ENCODE measurements at regions not wholly inside any gene's neighbourhood (a gene's known extent, or its start where the extent isn't known, plus 50 kb on each side); places are given as distances from the start of the nearest gene placed in this dataset.

DNA sequence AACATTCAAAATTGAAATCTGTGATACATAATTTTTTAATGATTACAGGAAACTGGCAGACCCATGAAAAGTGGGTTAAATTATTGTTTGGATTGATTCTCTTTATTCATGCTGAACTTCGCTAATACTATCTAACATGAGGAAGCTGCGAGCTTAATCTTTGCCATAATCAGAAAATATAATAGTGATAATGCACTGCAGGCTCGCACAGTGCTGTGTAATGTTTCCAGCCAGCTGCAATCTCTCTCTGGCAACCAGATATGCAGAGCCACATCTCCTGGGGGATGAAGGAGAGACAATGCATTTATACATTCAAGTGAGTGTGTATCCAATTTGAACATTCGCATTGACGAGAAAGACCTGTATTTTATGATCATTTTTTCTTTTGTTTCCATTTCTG is 669.7 kb upstream of the RGMB start:
- no peak for TF ChIP-seq POLR2A (IDR thresholded peaks at IDR 0.05)
- TF ChIP-seq, protein P1, sequence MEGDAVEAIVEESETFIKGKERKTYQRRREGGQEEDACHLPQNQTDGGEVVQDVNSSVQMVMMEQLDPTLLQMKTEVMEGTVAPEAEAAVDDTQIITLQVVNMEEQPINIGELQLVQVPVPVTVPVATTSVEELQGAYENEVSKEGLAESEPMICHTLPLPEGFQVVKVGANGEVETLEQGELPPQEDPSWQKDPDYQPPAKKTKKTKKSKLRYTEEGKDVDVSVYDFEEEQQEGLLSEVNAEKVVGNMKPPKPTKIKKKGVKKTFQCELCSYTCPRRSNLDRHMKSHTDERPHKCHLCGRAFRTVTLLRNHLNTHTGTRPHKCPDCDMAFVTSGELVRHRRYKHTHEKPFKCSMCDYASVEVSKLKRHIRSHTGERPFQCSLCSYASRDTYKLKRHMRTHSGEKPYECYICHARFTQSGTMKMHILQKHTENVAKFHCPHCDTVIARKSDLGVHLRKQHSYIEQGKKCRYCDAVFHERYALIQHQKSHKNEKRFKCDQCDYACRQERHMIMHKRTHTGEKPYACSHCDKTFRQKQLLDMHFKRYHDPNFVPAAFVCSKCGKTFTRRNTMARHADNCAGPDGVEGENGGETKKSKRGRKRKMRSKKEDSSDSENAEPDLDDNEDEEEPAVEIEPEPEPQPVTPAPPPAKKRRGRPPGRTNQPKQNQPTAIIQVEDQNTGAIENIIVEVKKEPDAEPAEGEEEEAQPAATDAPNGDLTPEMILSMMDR (IDR thresholded peaks at IDR 0.05): no peak
- no peak for TF ChIP-seq POLR2AphosphoS5 (IDR thresholded peaks at IDR 0.05; ENCODE audit: insufficient read depth in 1 of 2, low read depth in 1 of 2)
- intact Hi-C loops (cut with DNase I): no loop called here
- Histone ChIP-seq H3K4me3 (no peak overlapping the region), H3K27me3 (no peaks in the 10 kb centered on the region), H3K36me3 (no peaks in the 10 kb centered on the region), H3K9me3 (no peaks in the 10 kb centered on the region), H3K4me1 (no peaks in the 10 kb centered on the region), H3K27ac (no peak overlapping the region)
- no peak for DNase-seq (ENCODE audit: extremely low spot score in 2 of 2)

DNA sequence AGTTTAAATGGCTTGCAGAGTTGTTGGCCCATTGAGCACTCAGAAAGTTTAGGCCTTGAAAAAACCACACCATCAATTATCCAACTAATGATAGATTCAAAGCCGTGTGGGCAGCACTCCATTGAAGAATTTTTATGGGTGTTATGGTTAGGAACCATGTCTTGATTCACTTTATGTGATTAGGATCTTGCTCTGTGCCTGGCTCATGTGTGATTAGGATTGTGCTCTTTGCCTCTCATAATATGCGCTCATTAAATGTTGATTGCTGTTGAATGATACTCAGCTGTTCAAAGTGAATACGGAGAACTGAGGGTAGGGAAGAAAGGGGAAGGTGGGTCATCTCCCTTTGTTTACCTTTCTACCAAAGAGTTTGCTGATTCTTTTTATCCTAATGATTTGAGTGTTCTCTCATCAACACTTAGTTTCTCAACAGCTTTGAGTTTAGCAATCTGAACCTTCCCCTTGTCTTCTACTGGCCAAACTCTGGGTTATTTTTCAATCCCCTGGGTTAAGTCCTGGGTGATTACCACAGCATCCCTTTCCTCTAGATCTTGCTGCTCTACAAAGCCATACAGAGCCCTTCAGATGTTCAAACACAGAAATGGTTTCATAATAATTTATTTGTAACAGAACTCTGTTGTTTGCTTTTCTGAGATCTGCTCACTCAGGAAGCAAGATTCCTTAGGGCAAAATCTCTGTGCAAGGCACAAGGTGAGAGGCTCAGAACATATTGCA is 668.8 kb upstream of the RGMB start:
- Histone ChIP-seq H3K4me3 (no peak overlapping the region), H3K9me3 (no peaks in the 10 kb centered on the region), H3K4me1 (no peaks in the 10 kb centered on the region), H3K27ac (no peak overlapping the region), H3K36me3 (no peaks in the 10 kb centered on the region), H3K27me3 (no peaks in the 10 kb centered on the region)
- DNase-seq (ENCODE audit: extremely low spot score in 2 of 2): no peak
- TF ChIP-seq, protein P1 (IDR thresholded peaks at IDR 0.05): no peak
- no peak for TF ChIP-seq POLR2AphosphoS5 (IDR thresholded peaks at IDR 0.05; ENCODE audit: insufficient read depth in 1 of 2, low read depth in 1 of 2)
- no peak for TF ChIP-seq POLR2A (IDR thresholded peaks at IDR 0.05)
- intact Hi-C loops (cut with DNase I): no loop called here

DNA sequence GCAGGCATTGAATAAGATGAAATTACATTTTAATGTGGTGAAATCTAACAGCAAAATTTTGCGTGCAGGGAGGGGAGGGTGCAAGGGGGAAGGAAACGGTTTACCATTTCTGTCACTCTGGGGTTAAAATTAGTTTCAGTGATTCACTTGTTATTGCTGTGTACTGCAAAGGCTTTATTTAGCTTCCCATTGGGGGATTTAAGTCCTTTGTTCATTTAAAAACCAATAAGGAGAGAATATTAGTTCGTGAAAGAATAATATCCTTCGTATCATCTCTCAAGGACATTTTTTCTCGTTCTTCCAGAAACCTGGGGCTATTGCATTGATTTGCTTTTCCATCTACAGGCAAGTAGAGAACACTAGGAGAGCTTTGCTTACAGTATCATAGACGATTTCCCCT is 667.8 kb upstream of the RGMB start:
- DNase-seq (ENCODE audit: extremely low spot score in 2 of 2): no peak

GRCh38 chr5:98106116-98107031 is 667.1 kb upstream of the RGMB start:
- H3K4me1 ChIP-seq: no peaks in the 10 kb centered on the region
- no peaks in the 10 kb centered on the region for H3K27me3 ChIP-seq
- DNase-seq (ENCODE audit: extremely low spot score in 2 of 2): no peak
- H3K36me3 ChIP-seq: no peaks in the 10 kb centered on the region
- TF ChIP-seq POLR2A (IDR thresholded peaks at IDR 0.05) (no peak), POLR2AphosphoS5 (IDR thresholded peaks at IDR 0.05; ENCODE audit: insufficient read depth in 1 of 2, low read depth in 1 of 2) (no peak)
- TF ChIP-seq, protein P1 (IDR thresholded peaks at IDR 0.05): no peak
- no peak overlapping the region for H3K4me3 ChIP-seq
- H3K9me3 ChIP-seq: no peaks in the 10 kb centered on the region
- H3K27ac ChIP-seq: no peak overlapping the region
- intact Hi-C loops (cut with DNase I): no loop called here

More for the DNA sequence above, 667.8 kb upstream of the RGMB start:
- intact Hi-C loops (cut with DNase I): no loop called here
- Histone ChIP-seq H3K9me3 (no peaks in the 10 kb centered on the region), H3K27me3 (no peaks in the 10 kb centered on the region), H3K27ac (no peak overlapping the region), H3K36me3 (no peaks in the 10 kb centered on the region), H3K4me3 (no peak overlapping the region), H3K4me1 (no peaks in the 10 kb centered on the region)
- TF ChIP-seq POLR2AphosphoS5 (IDR thresholded peaks at IDR 0.05; ENCODE audit: insufficient read depth in 1 of 2, low read depth in 1 of 2): no peak
- TF ChIP-seq, protein P1 (IDR thresholded peaks at IDR 0.05): no peak
- TF ChIP-seq POLR2A (IDR thresholded peaks at IDR 0.05): no peak
